IMR-90 (cell line): ENCODE measurements at regions not wholly inside any gene's neighbourhood (a gene's known extent, or its start where the extent isn't known, plus 50 kb on each side); places are given as distances from the start of the nearest gene placed in this dataset.

Experiments
- ATAC-seq: fragments of 200-7000 bp; cut with Tn5 transposase; 2 replicates; pipeline ENCODE4 v1.9.1; 2020; ENCODE audit warnings: low read depth, mild to moderate bottlenecking, moderate library complexity
- BruUV-seq: library from RNA; stranded (reverse); fragments of 400-500 nt; replicated peaks from 2 replicates; lab custom pipeline; 2021; lab: Mats Ljungman, UMichigan
- CTCF ChIA-PET: fragments of 300-600 bp; formaldehyde crosslinking; extraction: SDS; loops from one replicate; lab custom pipeline; 2021; ENCODE audit warnings: antibody characterized with exemption; lab: Yijun Ruan, JAX
- POLR2A ChIA-PET: fragments of 300-600 bp; sonication (Branson Sonifier 250); formaldehyde crosslinking; loops from one replicate; lab custom pipeline; 2022; ENCODE audit warnings: antibody characterized with exemption; ENCODE audit not compliant: unreplicated experiment; lab: Charles Lee
- DNase-seq: peaks from one replicate; pipeline ENCODE4 v3.0.0; 2013
- H2AFZ ChIP-seq: replicated peaks from 2 replicates; pipeline ENCODE3; 2013; ENCODE audit warnings: low read length, mild to moderate bottlenecking; ENCODE audit not compliant: poor library complexity
- H2AK5ac ChIP-seq: 2 replicates; pipeline ENCODE4 v1.6.1; 2013; ENCODE audit warnings: low read depth, low read length, inconsistent platforms
- H2AK9ac ChIP-seq: replicated peaks from 2 replicates; pipeline ENCODE3; 2013; ENCODE audit warnings: mild to moderate bottlenecking, low read depth, low read length, moderate library complexity; ENCODE audit not compliant: poor library complexity
- H2BK120ac ChIP-seq: 2 replicates; pipeline ENCODE4 v1.6.1; 2013; ENCODE audit warnings: low read depth, low read length, inconsistent platforms
- H2BK15ac ChIP-seq: 3 replicates; pipeline ENCODE4 v1.6.1; 2013; ENCODE audit warnings: low read depth, low read length, inconsistent platforms
- H2BK20ac ChIP-seq: 2 replicates; pipeline ENCODE4 v1.6.1; 2013; ENCODE audit warnings: low read depth, mild to moderate bottlenecking, inconsistent platforms, low read length, moderate library complexity
- H2BK5ac ChIP-seq: 2 replicates; pipeline ENCODE4 v1.6.1; 2013; ENCODE audit warnings: mild to moderate bottlenecking, low read depth, low read length, inconsistent platforms; ENCODE audit not compliant: poor library complexity, severe bottlenecking
- H3K14ac ChIP-seq: replicated peaks from 2 replicates; pipeline ENCODE4 v1.6.1; 2013; ENCODE audit warnings: low read depth, low read length, inconsistent platforms
- H3K18ac ChIP-seq: 2 replicates; pipeline ENCODE4 v1.6.1; 2013; ENCODE audit warnings: low read depth, low read length, control low read depth
- H3K23ac ChIP-seq: 2 replicates; pipeline ENCODE4 v1.6.1; 2013; ENCODE audit warnings: low read depth, low read length, inconsistent platforms
- H3K27ac ChIP-seq: 2 replicates; pipeline ENCODE4 v1.5.1; 2013; ENCODE audit warnings: mild to moderate bottlenecking, control low read depth, low read length; ENCODE audit not compliant: insufficient read depth
- H3K27me3 ChIP-seq: 2 replicates; pipeline ENCODE4 v1.6.1; 2013; ENCODE audit warnings: low read length; ENCODE audit not compliant: control insufficient read depth, insufficient read depth
- H3K36me3 ChIP-seq: 2 replicates; pipeline ENCODE4 v1.6.1; 2013; ENCODE audit warnings: low read length, mixed read lengths; ENCODE audit not compliant: control insufficient read depth, insufficient read depth
- H3K4ac ChIP-seq: 2 replicates; pipeline ENCODE4 v1.6.1; 2013; ENCODE audit warnings: low read depth, low read length, inconsistent platforms
- H3K4me1 ChIP-seq: 2 replicates; pipeline ENCODE4 v1.6.1; 2013; ENCODE audit warnings: low read length, mixed read lengths; ENCODE audit not compliant: control insufficient read depth, insufficient read depth
- H3K4me2 ChIP-seq: 2 replicates; pipeline ENCODE4 v1.6.1; 2013; ENCODE audit warnings: low read depth, mild to moderate bottlenecking, control low read depth, low read length, moderate library complexity
- H3K4me3 ChIP-seq: 2 replicates; pipeline ENCODE4 v1.5.1; 2013; ENCODE audit warnings: low read depth, mild to moderate bottlenecking, control low read depth, low read length, moderate library complexity; ENCODE audit not compliant: insufficient read depth
- H3K56ac ChIP-seq: 2 replicates; pipeline ENCODE4 v1.6.1; 2013; ENCODE audit warnings: low read length, inconsistent platforms; ENCODE audit not compliant: insufficient read depth; ENCODE audit errors: extremely low read depth
- H3K79me1 ChIP-seq, 2 experiments: 2 replicates each; pipeline ENCODE4 v1.6.1; 2013; ENCODE audit warnings: low read length in 2 of 2, inconsistent platforms in 1 of 2, low read depth in 1 of 2
- H3K9ac ChIP-seq: 2 replicates; pipeline ENCODE4 v1.6.1; 2013; ENCODE audit warnings: low read depth, low read length, control low read depth
- H3K9me1 ChIP-seq: 2 replicates; pipeline ENCODE4 v1.6.1; 2013; ENCODE audit warnings: low read length, inconsistent platforms; ENCODE audit not compliant: insufficient read depth
- H3K9me3 ChIP-seq: 2 replicates; pipeline ENCODE4 v1.6.1; 2013; ENCODE audit warnings: low read length; ENCODE audit not compliant: control insufficient read depth, insufficient read depth
- H4K20me1 ChIP-seq: 2 replicates; pipeline ENCODE4 v1.6.1; 2013; ENCODE audit warnings: low read length, inconsistent platforms; ENCODE audit not compliant: insufficient read depth
- H4K5ac ChIP-seq: 2 replicates; pipeline ENCODE4 v1.6.1; 2013; ENCODE audit warnings: mild to moderate bottlenecking, low read depth, low read length, control low read depth
- H4K8ac ChIP-seq, 2 experiments: 2 replicates each; pipeline ENCODE4 v1.6.1; 2013; ENCODE audit warnings: low read depth in 2 of 2, low read length in 2 of 2, control low read depth in 1 of 2, inconsistent platforms in 1 of 2
- H4K91ac ChIP-seq: 2 replicates; pipeline ENCODE4 v1.6.1; 2013; ENCODE audit warnings: low read depth, low read length, inconsistent platforms; ENCODE audit not compliant: insufficient read depth
- BHLHE40 ChIP-seq: fragments of 150-350 bp; IDR thresholded peaks from 2 replicates; pipeline ENCODE4 v1.6.1; 2016; ENCODE audit warnings: mild to moderate bottlenecking, low read depth, low read length
- CEBPB ChIP-seq: IDR thresholded peaks from 2 replicates; pipeline ENCODE4 v1.6.1; 2012; ENCODE audit warnings: low read depth, low read length, improper control_type of control experiment
- CHD1 ChIP-seq: IDR thresholded peaks from 2 replicates; pipeline ENCODE4 v1.6.1; 2012; ENCODE audit warnings: low read depth, low read length, improper control_type of control experiment
- CTCF ChIP-seq: conservative IDR thresholded peaks from 2 replicates; pipeline ENCODE4 v1.5.1; 2012; ENCODE audit warnings: mild to moderate bottlenecking, low read depth, low read length, improper control_type of control experiment
- ELK1 ChIP-seq: fragments of 150-350 bp; IDR thresholded peaks from 2 replicates; pipeline ENCODE4 v1.6.1; 2016; ENCODE audit warnings: low read depth, mild to moderate bottlenecking, low read length, moderate library complexity, borderline replicate concordance
- FOS ChIP-seq: fragments of 150-350 bp; IDR thresholded peaks from 2 replicates; pipeline ENCODE4 v1.6.1; 2016; ENCODE audit warnings: low read depth, low read length
- MAFK ChIP-seq: IDR thresholded peaks from 2 replicates; pipeline ENCODE4 v1.6.1; 2012; ENCODE audit warnings: low read depth, low read length, improper control_type of control experiment
- MAZ ChIP-seq: IDR thresholded peaks from 2 replicates; pipeline ENCODE4 v1.6.1; 2012; ENCODE audit warnings: low read depth, mild to moderate bottlenecking, low read length, improper control_type of control experiment, moderate library complexity, borderline replicate concordance
- MXI1 ChIP-seq: IDR thresholded peaks from 2 replicates; pipeline ENCODE4 v1.6.1; 2012; ENCODE audit warnings: low read depth, mild to moderate bottlenecking, low read length, moderate library complexity, borderline replicate concordance
- NFE2L2 ChIP-seq: fragments of 150-350 bp; IDR thresholded peaks from 2 replicates; pipeline ENCODE4 v1.6.1; 2016; ENCODE audit warnings: low read depth, mild to moderate bottlenecking, low read length
- POLR2A ChIP-seq: IDR thresholded peaks from 2 replicates; pipeline ENCODE4 v1.6.1; 2012; ENCODE audit warnings: mild to moderate bottlenecking, low read depth, low read length
- RAD21 ChIP-seq: IDR thresholded peaks from 2 replicates; pipeline ENCODE4 v1.6.1; 2012; ENCODE audit warnings: low read length, improper control_type of control experiment
- RCOR1 ChIP-seq: IDR thresholded peaks from 2 replicates; pipeline ENCODE4 v1.6.1; 2012; ENCODE audit warnings: mild to moderate bottlenecking, low read length, improper control_type of control experiment; ENCODE audit not compliant: insufficient replicate concordance
- SMC3 ChIP-seq: fragments of 150-350 bp; IDR thresholded peaks from 2 replicates; pipeline ENCODE4 v1.6.1; 2016; ENCODE audit warnings: low read depth, mild to moderate bottlenecking, antibody characterized with exemption, low read length, moderate library complexity
- USF2 ChIP-seq: fragments of 150-350 bp; IDR thresholded peaks from 2 replicates; pipeline ENCODE4 v1.6.1; 2017; ENCODE audit warnings: mild to moderate bottlenecking, antibody characterized with exemption, low read length, low read depth
- WGBS, 2 experiments: methylation state at CpG; one replicate each; pipeline versions ENCODE4 v1.1.5 to v1.1.7; 2013; ENCODE audit warnings: missing lambda C conversion rate in 2 of 2; ENCODE audit not compliant: insufficient read length in 1 of 2; ENCODE audit errors: extremely low coverage in 2 of 2; 5-methylcytosine and 5-hydroxymethylcytosine counted together
- dilution Hi-C: fragments of 300-500 bp; cut with HindIII; formaldehyde crosslinking; loops from one replicate; pipeline ENCODE4 v1.14.3; 2018; ENCODE audit warnings: low sequenced_read_pairs; ENCODE audit not compliant: unreplicated experiment
- in situ Hi-C: fragments of 300-500 bp; cut with MboI; formaldehyde crosslinking; loops from 3 replicates; pipeline ENCODE4 v1.14.3; 2019; ENCODE audit warnings: low sequenced_read_pairs, inconsistent platforms, mixed read lengths
- intact Hi-C: fragments of 100-400 bp; cut with micrococcal nuclease; formaldehyde crosslinking; loops from 2 replicates; pipeline ENCODE4 v1.10.0; 2022

- H3K27me3 ChIP-seq: peaks cover 18% of the 10 kb centered on the region
- DNase-seq: no peak
- H4K8ac ChIP-seq: no peak overlapping the region
- H3K79me1 ChIP-seq: no peaks in the 10 kb centered on the region
- CTCF ChIA-PET: no interaction called here
- no peaks in the 10 kb centered on the region for H3K36me3 ChIP-seq
- no peak overlapping the region for H4K5ac ChIP-seq
- no peaks in the 10 kb centered on the region for H3K4me1 ChIP-seq
- no peak overlapping the region for H3K27ac ChIP-seq
- WGBS, 2 experiments: 17% methylated on average over 1 of the region's 13 CpGs; no CpG with 5 or more reads in 1 of the 2 experiments
- POLR2A ChIA-PET: no interaction called here
- dilution Hi-C loops (no loop called here), intact Hi-C loops (no loop called here), in situ Hi-C loops (no loop called here)
- no peak overlapping the region for H4K91ac ChIP-seq
- BruUV-seq: no TSS peak
- H3K9me3 ChIP-seq: peaks cover 11% of the 10 kb centered on the region
- no peaks in the 10 kb centered on the region; the same call in 1 of the 2 replicates for H4K20me1 ChIP-seq
- no peak overlapping the region for H3K9ac ChIP-seq
- H3K4ac ChIP-seq: no peak overlapping the region
- no peak overlapping the region for H3K56ac ChIP-seq
- H2BK20ac ChIP-seq: no peak overlapping the region
- TF ChIP-seq MAFK (no peak), MXI1 (no peak), SMC3 (no peak), RAD21 (no peak), NFE2L2 (no peak), CTCF (no peak), BHLHE40 (no peak), USF2 (no peak), RCOR1 (no peak), CEBPB (no peak), MAZ (no peak), FOS (no peak), CHD1 (no peak), ELK1 (no peak), POLR2A (no peak)
- ATAC-seq: no peak
- no peak overlapping the region for H3K4me3 ChIP-seq
- H2AK5ac ChIP-seq: no peak overlapping the region
- H2AFZ ChIP-seq: no peak overlapping the region
- H3K14ac ChIP-seq: no peak overlapping the region
- H2BK120ac ChIP-seq: no peak overlapping the region
- no peak overlapping the region for H3K23ac ChIP-seq
- H3K4me2 ChIP-seq: no peak overlapping the region
- H2AK9ac ChIP-seq: no peak overlapping the region
- no peaks in the 10 kb centered on the region for H3K9me1 ChIP-seq
- H2BK5ac ChIP-seq: no peak overlapping the region
- H2BK15ac ChIP-seq: no peak overlapping the region
- H3K18ac ChIP-seq: no peak overlapping the region
These were observed 80.7 kb upstream of the TNRC6C start for GRCh38 chr17:77877646-77878355.
